ENCODE measurements at regions not wholly inside any gene's neighbourhood (a gene's known extent, or its start where the extent isn't known, plus 50 kb on each side); places are given as distances from the start of the nearest gene placed in this dataset.

GRCh38 chr1:229197265-229197585 is 73.7 kb upstream of the RAB4A start:
- TF ChIP-seq CTCF (IDR thresholded peaks at IDR 0.05; ENCODE audit: low read length, missing control alignments): no peak
- DNase-seq (ENCODE audit: low read depth): no peak
- no peak overlapping the region for H3K4me3 ChIP-seq (replicated peaks; ENCODE audit: low read depth, low read length)

GRCh38 chr1:229199261-229200243 is 71.4 kb upstream of the RAB4A start:
- no peak overlapping the region for H3K4me3 ChIP-seq (replicated peaks; ENCODE audit: low read depth, low read length)
- DNase-seq (ENCODE audit: low read depth): no peak
- TF ChIP-seq CTCF (IDR thresholded peaks at IDR 0.05; ENCODE audit: low read length, missing control alignments): no peak

GRCh38 chr1:229203030-229203751 is 67.7 kb upstream of the RAB4A start:
- no peak for TF ChIP-seq CTCF (IDR thresholded peaks at IDR 0.05; ENCODE audit: low read length, missing control alignments)
- no peak overlapping the region for H3K4me3 ChIP-seq (replicated peaks; ENCODE audit: low read depth, low read length)
- DNase-seq (ENCODE audit: low read depth): peak; percentile 85

DNA sequence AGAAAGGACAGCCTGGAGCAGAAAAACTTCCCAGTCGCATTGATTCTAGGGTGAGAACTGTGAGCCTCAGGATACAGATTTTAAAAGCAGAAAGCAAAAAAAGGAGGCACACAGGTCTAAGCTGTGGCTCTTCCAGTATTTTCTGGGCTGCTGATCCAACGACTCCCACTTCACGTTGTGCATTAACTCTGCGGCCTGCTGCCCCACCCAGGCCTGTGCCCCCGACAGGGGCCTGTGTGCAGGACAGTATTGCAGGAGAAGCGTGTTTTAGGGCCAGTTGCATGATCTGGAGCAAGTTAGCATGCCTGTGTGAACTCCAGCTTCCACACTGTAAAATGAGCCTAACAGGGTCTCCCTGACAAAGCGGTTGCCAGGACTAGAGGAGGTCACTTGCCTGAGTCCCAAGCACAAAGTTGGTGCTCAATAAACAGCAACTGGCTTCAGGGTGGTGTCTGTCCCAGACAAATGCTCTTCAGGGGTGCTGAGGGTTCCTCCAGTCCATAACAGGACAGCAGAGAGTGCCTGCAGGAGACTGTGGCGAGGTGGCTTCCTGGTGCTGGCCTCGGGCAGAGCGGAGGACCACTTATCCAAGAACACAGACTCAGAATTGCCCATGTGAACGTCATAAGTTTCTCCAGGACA is 66.8 kb upstream of the RAB4A start:
- H3K4me3 ChIP-seq (replicated peaks; ENCODE audit: low read depth, low read length): no peak overlapping the region
- TF ChIP-seq CTCF (IDR thresholded peaks at IDR 0.05; ENCODE audit: low read length, missing control alignments): no peak
- DNase-seq (ENCODE audit: low read depth): no peak

DNA sequence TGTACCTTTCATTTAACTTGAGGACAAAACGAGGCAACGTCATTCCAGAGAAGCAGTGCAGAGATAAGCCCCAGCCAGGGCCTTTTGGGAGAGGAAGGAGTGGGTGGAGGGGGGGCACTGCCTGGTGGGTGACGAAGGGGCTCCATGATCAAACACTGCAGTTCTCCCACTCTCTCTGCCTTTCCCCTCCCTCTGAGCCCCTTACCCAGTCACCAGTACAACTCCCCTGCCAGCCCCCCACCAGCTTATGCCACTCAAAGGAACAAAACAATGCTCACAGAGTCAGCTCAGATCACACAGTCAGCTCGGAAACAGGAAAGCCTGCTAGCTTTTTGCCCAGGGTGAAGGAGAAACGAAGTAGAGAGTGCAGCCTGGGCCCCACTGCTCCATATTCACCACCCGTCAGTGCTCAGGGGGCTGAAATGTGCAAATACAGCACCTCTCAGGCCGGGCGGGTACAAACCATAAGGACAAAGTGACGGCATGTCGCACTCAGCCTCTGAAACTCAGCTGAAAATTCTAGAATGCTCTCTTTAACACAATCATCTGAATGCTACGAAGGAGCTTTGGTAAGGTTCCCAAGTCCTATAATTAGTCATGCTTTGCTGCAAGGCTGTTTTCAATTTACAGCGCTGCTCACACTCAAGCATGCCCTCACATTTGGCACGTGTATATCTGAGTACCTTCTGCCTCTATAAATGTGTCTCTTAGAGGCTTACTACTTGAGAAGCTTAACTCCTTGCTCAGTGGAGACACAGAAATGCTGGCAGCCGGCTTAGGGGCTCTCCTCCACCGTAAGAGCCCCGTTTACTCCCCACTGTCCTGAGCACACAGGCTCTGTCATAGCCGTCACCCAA is 65.8 kb upstream of the RAB4A start:
- DNase-seq (ENCODE audit: low read depth): peak; percentile 86
- TF ChIP-seq CTCF (IDR thresholded peaks at IDR 0.05; ENCODE audit: low read length, missing control alignments): no peak
- H3K4me3 ChIP-seq (replicated peaks; ENCODE audit: low read depth, low read length): no peak overlapping the region

GRCh38 chr1:229205854-229206253 is 65.1 kb upstream of the RAB4A start:
- no peak for DNase-seq (ENCODE audit: low read depth)
- TF ChIP-seq CTCF (IDR thresholded peaks at IDR 0.05; ENCODE audit: low read length, missing control alignments): no peak
- no peak overlapping the region for H3K4me3 ChIP-seq (replicated peaks; ENCODE audit: low read depth, low read length)
